T-helper 2 cell treated with Interferon-gamma antibody and Interleukin-4, amounts not matched to agents 5 μg/mL and 100 μg/mL, for 36 hours (primary cell): ENCODE measurements at regions not wholly inside any gene's neighbourhood (a gene's known extent, or its start where the extent isn't known, plus 50 kb on each side); places are given as distances from the start of the nearest gene placed in this dataset.
"Not testable (repeated sequence)": the region's sequence is repeated elsewhere in the genome, so short reads cannot be mapped to it uniquely, and the experiment has no call there.

Source experiments
- DNase-seq: peaks from one replicate; pipeline ENCODE4 v3.0.0; 2021; ENCODE audit warnings: low spot score
- H3K27ac Mint-ChIP-seq: one replicate; pipeline ENCODE4 v1.8.0; 2021; ENCODE audit warnings: mild to moderate bottlenecking, mixed read lengths
- H3K27me3 Mint-ChIP-seq: one replicate; pipeline ENCODE4 v1.8.0; 2021; ENCODE audit warnings: low read depth, mixed read lengths
- H3K36me3 Mint-ChIP-seq: one replicate; pipeline ENCODE4 v1.8.0; 2021; ENCODE audit warnings: low read depth, mixed read lengths
- H3K4me1 Mint-ChIP-seq: one replicate; pipeline ENCODE4 v1.8.0; 2021; ENCODE audit warnings: low read depth, mixed read lengths
- H3K4me3 Mint-ChIP-seq: one replicate; pipeline ENCODE4 v1.8.0; 2022; ENCODE audit warnings: mild to moderate bottlenecking, moderate library complexity, mixed read lengths
- H3K9me3 Mint-ChIP-seq: one replicate; pipeline ENCODE4 v1.8.0; 2021; ENCODE audit warnings: mixed read lengths

DNA sequence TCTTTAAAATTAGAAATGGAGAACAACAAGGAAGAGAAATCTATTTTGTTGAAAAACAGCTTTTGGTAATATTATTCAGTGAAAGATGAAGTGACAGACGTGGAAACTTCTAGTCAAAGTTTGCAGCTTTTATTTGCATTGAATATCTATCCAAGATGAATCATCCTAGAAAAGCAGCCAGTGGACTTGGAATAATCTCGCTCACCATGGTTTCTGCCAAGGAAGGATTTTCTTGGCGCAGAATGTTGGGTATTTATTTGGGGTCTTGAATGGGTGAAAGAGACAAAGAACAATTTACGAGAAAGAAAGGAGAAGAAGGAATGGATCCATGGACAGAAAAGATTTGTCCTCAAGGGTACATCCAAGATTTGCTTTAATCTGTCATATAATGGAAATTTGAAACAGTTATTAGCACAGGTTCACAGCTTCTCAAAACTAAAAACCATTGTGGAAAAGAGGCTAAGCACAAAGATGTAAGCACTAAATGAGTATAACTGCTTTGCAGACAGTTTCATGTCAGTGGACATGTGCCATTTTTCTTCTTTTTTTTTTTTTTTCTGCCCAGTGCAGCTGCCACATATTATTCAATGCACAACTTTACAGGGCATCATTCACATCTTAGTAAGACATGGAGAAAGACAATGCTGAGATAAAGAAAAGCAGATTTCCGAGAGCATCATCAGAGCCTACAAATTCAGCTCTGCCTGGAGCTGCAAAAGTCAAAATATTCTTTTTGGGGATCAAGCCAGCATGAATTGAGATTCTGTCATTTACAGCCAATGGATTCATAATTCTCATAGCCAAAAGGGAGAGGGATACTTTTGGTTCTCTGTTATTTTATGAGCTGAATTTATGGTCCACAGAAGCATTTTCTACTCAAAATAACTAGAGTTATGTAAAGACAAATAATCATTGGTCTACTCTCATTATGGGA, 333.7 kb downstream of the DAD1 start:
- Mint-ChIP-seq H3K27ac (no peak overlapping the region), H3K9me3 (no peaks in the 10 kb centered on the region), H3K4me3 (no peak overlapping the region), H3K27me3 (no peaks in the 10 kb centered on the region), H3K4me1 (no peaks in the 10 kb centered on the region), H3K36me3 (no peaks in the 10 kb centered on the region)
- no peak for DNase-seq

DNA sequence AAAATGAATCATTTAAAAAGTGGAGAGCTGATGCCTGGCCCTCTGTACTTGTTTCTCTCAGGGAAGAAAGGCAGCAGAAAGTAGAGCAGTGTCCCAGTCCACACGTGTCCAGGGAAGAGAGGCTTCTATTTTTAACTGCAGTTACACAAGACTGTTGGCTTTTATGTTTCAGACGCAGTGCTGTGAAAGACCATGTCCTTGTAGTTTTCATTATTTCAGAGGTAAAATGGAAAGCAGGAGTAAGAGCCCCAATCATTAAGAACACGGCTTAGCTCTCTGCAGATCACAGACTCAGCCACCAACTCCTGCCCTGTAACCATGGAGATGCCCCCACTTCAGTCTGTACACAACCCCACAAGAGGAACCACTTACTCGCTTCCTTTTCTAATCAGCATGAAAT, 336.3 kb downstream of the DAD1 start:
- Mint-ChIP-seq H3K4me1 (no peaks in the 10 kb centered on the region), H3K4me3 (no peak overlapping the region), H3K27me3 (no peaks in the 10 kb centered on the region), H3K27ac (no peak overlapping the region), H3K9me3 (no peaks in the 10 kb centered on the region), H3K36me3 (no peaks in the 10 kb centered on the region)
- no peak for DNase-seq

DNA sequence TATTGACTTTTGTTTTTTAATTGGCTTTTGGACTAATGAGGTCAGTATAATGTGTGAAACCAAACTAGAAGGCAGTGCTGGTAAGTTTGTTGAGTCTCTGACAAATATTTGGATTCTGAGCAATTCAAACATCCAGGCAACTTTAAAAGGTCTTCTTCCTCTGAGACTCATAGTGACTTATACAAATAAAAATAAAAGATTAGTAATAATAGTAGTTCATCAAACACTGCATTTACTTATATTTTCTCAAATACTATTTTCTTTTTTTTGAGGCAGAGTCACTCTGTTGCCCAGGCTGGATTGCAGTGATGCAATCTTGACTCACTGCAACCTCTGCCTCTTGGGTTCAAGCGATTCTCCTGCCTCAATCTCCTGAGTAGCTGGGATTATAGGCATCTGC, 337.9 kb downstream of the DAD1 start:
- Mint-ChIP-seq H3K27me3 (no peaks in the 10 kb centered on the region), H3K9me3 (no peaks in the 10 kb centered on the region), H3K4me1 (no peaks in the 10 kb centered on the region), H3K27ac (no peak overlapping the region), H3K4me3 (no peak overlapping the region), H3K36me3 (no peaks in the 10 kb centered on the region)
- no peak for DNase-seq

DNA sequence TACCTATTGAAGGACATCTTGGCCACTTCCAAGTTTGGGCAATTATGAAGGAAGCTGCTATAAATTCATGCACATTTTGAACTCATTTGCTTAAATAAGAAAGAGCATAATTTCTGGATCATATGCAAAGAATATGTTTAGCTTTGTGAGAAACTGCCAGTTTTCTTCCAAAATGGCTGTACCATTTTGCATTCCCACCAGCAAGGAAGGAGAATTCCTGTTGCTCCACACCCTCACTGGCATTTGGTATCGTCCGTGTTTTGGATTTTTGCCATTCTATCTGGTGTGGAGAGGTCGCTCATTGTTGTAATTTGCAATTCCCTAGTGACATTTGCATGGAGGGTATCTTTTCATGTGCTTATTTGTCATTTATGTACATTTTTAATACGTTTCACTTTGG, 339.3 kb downstream of the DAD1 start:
- Mint-ChIP-seq H3K27ac (no peak overlapping the region), H3K36me3 (no peaks in the 10 kb centered on the region), H3K4me3 (no peak overlapping the region), H3K9me3 (no peaks in the 10 kb centered on the region), H3K4me1 (no peaks in the 10 kb centered on the region), H3K27me3 (no peaks in the 10 kb centered on the region)
- no peak for DNase-seq

DNA sequence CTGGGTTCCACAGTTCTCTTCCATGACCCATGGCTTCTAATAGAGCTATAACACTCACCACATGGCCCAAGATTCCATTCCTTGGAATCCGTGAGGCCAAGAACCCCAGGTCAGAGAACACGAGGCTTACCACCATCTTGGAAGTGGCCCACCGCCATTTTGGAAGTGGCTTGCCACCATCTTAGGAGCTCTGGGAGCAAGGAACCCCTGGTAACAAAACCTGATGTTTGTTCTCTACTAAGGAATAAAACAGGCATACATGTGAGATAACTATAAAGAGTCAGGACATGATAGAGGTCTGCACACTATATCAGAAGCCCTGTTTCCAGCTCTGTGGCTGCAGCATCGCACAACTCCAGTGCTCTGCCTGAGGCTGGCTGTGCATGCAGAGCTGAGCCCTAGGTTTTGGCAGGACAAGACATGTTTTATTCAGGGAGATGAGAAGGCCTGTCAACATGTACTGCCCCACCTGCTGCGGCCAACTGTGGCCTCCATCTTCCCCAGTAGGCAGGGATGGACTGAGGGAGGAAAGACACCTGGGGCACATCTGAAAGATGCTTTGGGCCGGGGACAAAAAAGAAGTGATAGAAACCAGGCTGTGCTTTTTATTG, 344.9 kb downstream of the DAD1 start:
- no peaks in the 10 kb centered on the region for H3K27me3 Mint-ChIP-seq
- H3K9me3 Mint-ChIP-seq, result no peaks in the 10 kb centered on the region
- no peak overlapping the region for H3K4me3 Mint-ChIP-seq
- no peaks in the 10 kb centered on the region for H3K4me1 Mint-ChIP-seq
- no peak for DNase-seq
- H3K36me3 Mint-ChIP-seq, result no peaks in the 10 kb centered on the region
- no peak overlapping the region for H3K27ac Mint-ChIP-seq

DNA sequence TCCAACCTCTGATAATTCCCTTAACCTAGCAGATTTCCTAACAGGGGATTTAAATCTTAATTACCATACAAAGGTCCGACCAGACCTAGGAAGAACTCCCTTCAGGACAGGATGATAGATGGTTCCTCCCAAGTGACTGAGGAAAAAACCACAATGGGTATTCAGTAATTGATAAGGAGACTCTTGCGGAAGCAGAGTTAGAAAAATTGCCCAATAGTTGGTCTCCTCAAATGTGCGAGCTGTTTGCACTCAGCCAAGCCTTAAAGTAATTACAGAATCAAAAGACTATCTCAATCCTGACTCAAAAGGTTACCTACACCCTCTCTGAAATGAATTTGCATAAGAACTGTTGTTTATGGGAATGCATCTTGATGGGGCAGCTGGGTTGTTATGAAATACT, 350.7 kb downstream of the DAD1 start:
- H3K27me3 Mint-ChIP-seq, H3K9me3 Mint-ChIP-seq, H3K36me3 Mint-ChIP-seq, H3K27ac Mint-ChIP-seq, DNase-seq, H3K4me1 Mint-ChIP-seq, H3K4me3 Mint-ChIP-seq: not testable (repeated sequence)

DNA sequence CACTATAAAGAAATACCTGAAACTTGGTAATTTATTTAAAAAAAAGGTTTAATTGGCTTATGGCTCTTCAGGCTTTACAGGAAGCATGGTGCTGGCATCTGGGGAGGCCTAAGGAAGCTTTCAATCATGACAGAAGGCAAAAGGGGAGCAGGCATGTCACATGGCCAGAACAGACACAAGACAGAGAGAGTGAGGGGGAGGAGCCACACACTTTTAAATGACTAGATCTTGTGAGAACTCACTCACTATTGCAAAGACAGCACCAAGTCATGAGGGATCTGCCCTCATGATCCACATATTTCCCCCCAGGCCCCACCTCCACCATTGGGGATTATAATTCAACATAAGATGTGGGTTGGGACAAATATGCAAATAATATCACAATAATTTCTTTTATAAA, 355.6 kb downstream of the DAD1 start:
- no peaks in the 10 kb centered on the region for H3K36me3 Mint-ChIP-seq
- no peaks in the 10 kb centered on the region for H3K9me3 Mint-ChIP-seq
- H3K27me3 Mint-ChIP-seq, result no peaks in the 10 kb centered on the region
- no peak overlapping the region for H3K27ac Mint-ChIP-seq
- DNase-seq, result no peak
- H3K4me3 Mint-ChIP-seq, result no peak overlapping the region
- H3K4me1 Mint-ChIP-seq, result peaks cover 2% of the 10 kb centered on the region

DNA sequence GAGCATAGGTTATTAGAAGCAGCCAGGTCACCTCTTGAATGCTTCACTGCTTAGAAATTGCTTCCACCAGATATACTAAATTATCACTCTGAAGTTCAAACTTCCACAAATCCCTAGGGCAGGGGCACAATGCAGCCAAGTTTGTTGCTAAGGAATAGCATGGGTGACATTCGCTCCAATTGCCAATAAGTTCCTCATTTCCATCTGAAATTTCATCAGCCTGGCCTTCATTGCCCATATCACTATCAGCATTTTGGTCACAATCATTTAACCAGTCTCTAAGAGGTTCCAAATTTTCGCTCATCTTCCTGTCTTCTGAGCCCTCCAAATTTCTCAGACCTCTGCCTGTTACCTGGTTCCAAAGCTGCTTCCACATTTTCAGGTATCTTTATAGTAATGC, 356.1 kb downstream of the DAD1 start:
- Mint-ChIP-seq H3K9me3 (no peaks in the 10 kb centered on the region), H3K27me3 (no peaks in the 10 kb centered on the region), H3K36me3 (no peaks in the 10 kb centered on the region), H3K27ac (no peak overlapping the region), H3K4me1 (peaks cover 2% of the 10 kb centered on the region), H3K4me3 (no peak overlapping the region)
- no peak for DNase-seq

DNA sequence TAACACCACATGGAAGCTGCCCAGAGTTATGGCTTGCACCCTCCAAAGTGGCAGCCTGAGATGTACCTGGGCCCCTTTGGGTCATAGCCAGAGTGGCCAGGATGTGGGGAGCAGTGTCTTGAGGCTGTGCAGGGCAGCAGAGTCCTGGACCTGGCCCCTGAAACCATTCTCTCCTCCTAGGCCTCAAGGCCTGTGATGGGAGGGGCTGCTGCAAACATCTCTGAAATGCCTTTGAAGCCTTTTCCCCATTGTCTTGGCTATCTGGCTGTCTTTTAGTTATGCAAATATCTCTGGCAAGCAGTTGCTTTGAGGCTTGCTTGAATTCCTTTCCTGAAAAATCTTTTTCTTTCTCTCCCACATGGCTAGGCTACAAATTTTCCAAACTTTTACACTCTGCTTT, 356.5 kb downstream of the DAD1 start:
- Mint-ChIP-seq H3K27ac (no peak overlapping the region), H3K36me3 (no peaks in the 10 kb centered on the region), H3K9me3 (no peaks in the 10 kb centered on the region), H3K4me1 (peaks cover 2% of the 10 kb centered on the region), H3K4me3 (no peak overlapping the region), H3K27me3 (no peaks in the 10 kb centered on the region)
- DNase-seq, result no peak

DNA sequence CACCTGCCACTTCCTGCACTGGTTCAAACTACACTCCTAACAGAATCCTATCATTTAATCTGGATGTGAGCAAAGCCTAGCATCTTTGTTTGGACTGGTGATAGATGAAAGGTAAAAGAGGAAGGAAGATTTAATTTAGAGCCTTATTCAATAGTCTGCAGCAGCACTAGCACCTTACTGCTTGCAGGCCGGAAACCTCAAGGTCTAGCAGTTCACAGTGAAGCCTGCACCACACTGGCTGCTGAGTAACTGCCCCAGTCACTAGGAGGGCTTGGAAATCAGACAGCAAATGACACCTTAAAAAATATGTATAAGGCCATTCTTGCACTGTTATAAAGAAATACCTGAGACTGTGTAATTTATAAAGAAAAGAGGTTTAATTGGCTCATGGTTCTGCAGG, 358.0 kb downstream of the DAD1 start:
- no peaks in the 10 kb centered on the region for H3K36me3 Mint-ChIP-seq
- no peaks in the 10 kb centered on the region for H3K9me3 Mint-ChIP-seq
- peaks cover 2% of the 10 kb centered on the region for H3K4me1 Mint-ChIP-seq
- peak overlapping the region; percentile 26 for H3K4me3 Mint-ChIP-seq
- DNase-seq, result no peak
- H3K27ac Mint-ChIP-seq, result peak overlapping the region; percentile 67
- H3K27me3 Mint-ChIP-seq, result no peaks in the 10 kb centered on the region

DNA sequence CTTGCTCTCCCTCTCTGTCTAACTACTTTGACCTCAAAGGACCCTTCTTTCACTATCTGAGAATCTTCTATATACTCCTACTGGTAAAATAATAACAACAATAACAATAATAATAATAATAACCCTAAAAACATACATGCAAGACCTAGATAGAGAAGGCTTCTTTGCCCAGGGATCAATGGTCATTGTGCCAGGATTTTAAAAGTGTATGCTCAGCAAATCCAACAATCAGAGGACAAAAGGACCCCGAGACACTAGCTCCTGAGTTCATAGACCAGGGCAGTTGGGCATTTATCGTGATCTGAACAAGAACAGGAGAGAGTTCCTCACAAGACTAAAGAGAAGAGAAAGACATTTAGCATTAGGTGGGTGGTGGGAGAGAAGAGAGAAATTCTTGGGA, 358.5 kb downstream of the DAD1 start:
- no peak for DNase-seq
- Mint-ChIP-seq H3K9me3 (no peaks in the 10 kb centered on the region), H3K4me3 (no peak overlapping the region), H3K36me3 (no peaks in the 10 kb centered on the region), H3K27me3 (no peaks in the 10 kb centered on the region), H3K27ac (no peak overlapping the region), H3K4me1 (peaks cover 2% of the 10 kb centered on the region)

DNA sequence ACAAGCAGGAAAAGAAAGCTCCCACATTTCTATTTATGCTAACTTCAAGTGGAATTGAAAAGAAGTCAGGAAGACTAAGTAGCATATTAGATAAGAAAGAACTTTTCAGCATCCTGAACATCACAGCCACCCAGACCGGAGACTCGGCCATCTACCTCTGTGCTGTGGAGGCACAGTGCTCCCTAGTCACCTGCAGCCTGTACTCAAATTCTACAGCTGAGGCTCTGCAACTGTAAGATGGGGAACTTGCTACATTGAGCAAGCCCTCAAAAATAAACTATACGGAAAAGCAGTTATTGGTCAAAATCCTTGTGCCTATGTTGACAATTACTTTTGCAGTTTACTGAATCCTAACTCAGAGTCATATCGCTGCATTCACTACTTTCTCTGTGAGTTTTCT, 361.9 kb downstream of the DAD1 start:
- no peaks in the 10 kb centered on the region for H3K27me3 Mint-ChIP-seq
- peaks cover 2% of the 10 kb centered on the region for H3K4me1 Mint-ChIP-seq
- H3K27ac Mint-ChIP-seq, result peak overlapping the region; percentile 77
- no peaks in the 10 kb centered on the region for H3K36me3 Mint-ChIP-seq
- no peaks in the 10 kb centered on the region for H3K9me3 Mint-ChIP-seq
- DNase-seq, result no peak
- peak overlapping the region; percentile 71 for H3K4me3 Mint-ChIP-seq

DNA sequence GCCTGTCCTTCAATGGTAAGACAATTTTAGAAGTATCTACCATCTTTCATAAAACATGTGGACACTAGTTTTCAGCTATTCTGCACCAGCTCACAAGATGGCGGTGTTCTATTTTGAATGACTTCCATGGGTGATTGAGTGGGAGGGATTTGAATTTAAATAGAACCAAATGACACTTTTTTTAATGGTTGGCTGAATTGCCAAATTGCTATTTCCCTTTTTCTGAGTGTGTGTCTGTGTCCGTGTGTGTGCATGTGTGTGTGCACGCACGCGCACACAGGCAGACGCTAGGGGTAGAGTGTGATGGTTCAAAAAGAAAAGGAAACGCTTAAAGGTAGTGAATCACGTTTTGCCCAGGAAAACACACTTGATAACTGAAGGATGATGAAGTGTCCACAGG, 362.6 kb downstream of the DAD1 start:
- Mint-ChIP-seq H3K27me3 (no peaks in the 10 kb centered on the region), H3K27ac (peak overlapping the region; percentile 77), H3K9me3 (no peaks in the 10 kb centered on the region), H3K4me3 (peak overlapping the region; percentile 71), H3K4me1 (peaks cover 7% of the 10 kb centered on the region), H3K36me3 (no peaks in the 10 kb centered on the region)
- DNase-seq, result no peak

DNA sequence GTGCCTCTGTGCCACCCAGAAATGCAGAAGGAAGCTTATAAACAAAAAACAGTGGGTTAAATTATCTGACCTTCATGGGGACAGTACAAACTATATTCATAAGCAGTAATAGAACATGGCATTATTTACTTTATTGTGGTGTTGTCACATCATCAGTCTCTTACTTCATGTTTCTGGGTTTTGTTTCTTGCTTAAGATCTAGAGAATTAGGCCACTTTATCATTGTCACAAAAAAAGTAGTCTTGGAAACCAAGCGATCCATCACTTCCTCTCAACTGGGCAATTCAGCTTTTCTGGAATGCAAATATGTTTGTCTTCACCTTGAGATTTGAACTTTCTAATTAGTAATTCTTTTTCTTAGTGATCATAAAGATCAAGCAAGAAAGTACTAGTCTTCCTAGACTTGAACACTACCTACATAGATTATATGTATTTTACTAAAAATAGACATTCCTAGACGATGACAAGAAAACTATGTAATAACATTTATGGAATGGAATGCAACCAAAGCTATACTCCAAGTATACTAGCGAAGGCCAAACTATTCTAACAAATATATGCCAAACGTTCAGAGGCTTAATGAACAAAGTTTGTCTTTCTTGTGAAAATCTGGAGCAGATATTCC, 363.4 kb downstream of the DAD1 start:
- H3K27ac Mint-ChIP-seq, result no peak overlapping the region
- H3K4me3 Mint-ChIP-seq, result no peak overlapping the region
- no peak for DNase-seq
- H3K36me3 Mint-ChIP-seq, result no peaks in the 10 kb centered on the region
- no peaks in the 10 kb centered on the region for H3K9me3 Mint-ChIP-seq
- H3K4me1 Mint-ChIP-seq, result peaks cover 6% of the 10 kb centered on the region
- H3K27me3 Mint-ChIP-seq, result no peaks in the 10 kb centered on the region
